ENCODE measurements at regions not wholly inside any gene's neighbourhood (a gene's known extent, or its start where the extent isn't known, plus 50 kb on each side); places are given as distances from the start of the nearest gene placed in this dataset.

DNA sequence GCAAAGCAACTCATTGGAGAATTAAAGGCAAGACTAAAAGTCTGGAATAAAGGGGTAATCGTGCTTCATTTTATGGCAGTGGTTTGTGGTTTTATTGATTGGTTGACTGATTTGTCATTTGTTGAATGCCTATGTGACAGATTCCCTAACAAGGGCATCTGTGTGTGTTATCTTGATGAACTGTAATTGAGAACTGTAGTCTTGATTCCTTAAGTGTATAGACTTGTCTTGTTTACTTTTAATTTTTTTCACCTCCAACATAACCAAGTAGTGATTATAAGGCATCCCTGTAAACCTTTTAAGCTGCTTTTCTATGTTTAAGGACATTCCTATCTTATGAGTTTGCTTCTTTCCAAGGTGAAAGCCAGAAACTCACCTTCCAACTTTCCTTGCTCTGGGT, 216.0 kb upstream of the TAPT1 start:
- POLR2A ChIA-PET, result no interaction called here
- Mint-ChIP-seq H3K36me3 (ENCODE audit: low read depth) (no peaks in the 10 kb centered on the region), H3K9me3 (peaks cover 9% of the 10 kb centered on the region)

DNA sequence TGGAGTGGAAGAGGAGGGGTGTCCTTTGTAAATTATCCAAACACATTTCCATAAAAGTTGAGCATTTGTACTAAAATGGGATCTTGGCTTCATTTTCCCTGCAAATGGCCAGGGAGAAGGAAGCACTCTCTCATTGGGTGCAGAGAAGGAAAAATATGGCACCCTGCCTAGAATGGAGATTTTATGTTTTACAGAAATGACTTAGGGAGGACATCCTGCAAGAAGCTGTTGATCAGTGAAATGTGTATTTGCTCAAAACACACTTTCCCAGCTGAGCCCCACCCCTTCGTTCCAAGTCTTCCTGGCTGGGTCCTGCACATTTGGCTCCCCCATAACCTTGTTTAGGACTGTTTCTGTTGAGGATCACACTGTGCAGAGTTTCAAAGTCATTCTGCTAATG, 213.5 kb upstream of the TAPT1 start:
- Mint-ChIP-seq H3K9me3 (peaks cover 9% of the 10 kb centered on the region), H3K4me1 (peaks cover 1% of the 10 kb centered on the region), H3K27ac (no peak overlapping the region), H3K27me3 (peaks cover 2% of the 10 kb centered on the region), H3K4me3 (no peak overlapping the region), H3K36me3 (ENCODE audit: low read depth) (no peaks in the 10 kb centered on the region)
- POLR2A ChIA-PET, result no interaction called here
- ATAC-seq (ENCODE audit: low read depth), result no peak
- TF ChIP-seq, protein P1, sequence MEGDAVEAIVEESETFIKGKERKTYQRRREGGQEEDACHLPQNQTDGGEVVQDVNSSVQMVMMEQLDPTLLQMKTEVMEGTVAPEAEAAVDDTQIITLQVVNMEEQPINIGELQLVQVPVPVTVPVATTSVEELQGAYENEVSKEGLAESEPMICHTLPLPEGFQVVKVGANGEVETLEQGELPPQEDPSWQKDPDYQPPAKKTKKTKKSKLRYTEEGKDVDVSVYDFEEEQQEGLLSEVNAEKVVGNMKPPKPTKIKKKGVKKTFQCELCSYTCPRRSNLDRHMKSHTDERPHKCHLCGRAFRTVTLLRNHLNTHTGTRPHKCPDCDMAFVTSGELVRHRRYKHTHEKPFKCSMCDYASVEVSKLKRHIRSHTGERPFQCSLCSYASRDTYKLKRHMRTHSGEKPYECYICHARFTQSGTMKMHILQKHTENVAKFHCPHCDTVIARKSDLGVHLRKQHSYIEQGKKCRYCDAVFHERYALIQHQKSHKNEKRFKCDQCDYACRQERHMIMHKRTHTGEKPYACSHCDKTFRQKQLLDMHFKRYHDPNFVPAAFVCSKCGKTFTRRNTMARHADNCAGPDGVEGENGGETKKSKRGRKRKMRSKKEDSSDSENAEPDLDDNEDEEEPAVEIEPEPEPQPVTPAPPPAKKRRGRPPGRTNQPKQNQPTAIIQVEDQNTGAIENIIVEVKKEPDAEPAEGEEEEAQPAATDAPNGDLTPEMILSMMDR (IDR thresholded peaks at IDR 0.05), result no peak
- intact Hi-C loops (cut with micrococcal nuclease), result loop anchor here (5.0 kb wide), 1 partner anchor 632 kb away; no protein-coding TSS in a partner anchor
- DNase-seq, result no peak
- CTCF ChIA-PET, result no interaction called here

More for the DNA sequence above, 216.0 kb upstream of the TAPT1 start:
- TF ChIP-seq, protein P1 (IDR thresholded peaks at IDR 0.05), result no peak
- Mint-ChIP-seq H3K27me3 (peaks cover 2% of the 10 kb centered on the region), H3K4me3 (no peak overlapping the region), H3K4me1 (peaks cover 1% of the 10 kb centered on the region), H3K27ac (no peak overlapping the region)
- DNase-seq (no peak), ATAC-seq (ENCODE audit: low read depth) (no peak)
- intact Hi-C loops (cut with micrococcal nuclease), result loop anchor here (5.0 kb wide), 1 partner anchor 635 kb away; no protein-coding TSS in a partner anchor
- CTCF ChIA-PET, result interaction anchor here (1.4 kb wide), 1 partner anchor 413 kb away, joined by 3 read pairs; no protein-coding TSS in a partner anchor

DNA sequence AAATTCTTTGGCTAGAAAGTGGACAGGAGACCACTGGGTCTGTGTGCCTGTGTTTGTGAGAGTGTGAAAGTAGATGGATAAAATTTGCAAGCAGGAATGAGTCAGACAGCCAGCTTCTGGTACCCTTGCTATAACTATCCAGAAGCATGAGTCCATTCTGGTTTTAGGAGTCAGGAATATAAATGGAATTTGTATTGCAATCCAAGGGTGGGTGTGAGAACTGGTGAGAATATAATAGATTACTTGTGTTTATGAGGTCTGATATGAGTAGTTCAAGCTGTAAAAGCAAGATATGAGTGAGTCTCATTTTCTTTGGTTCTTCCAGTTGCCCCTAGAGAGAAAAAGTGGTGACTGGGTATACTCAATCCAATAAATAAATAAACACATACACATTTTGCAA, 212.7 kb upstream of the TAPT1 start:
- ATAC-seq (ENCODE audit: low read depth), result no peak
- TF ChIP-seq, protein P1 (IDR thresholded peaks at IDR 0.05), result no peak
- Mint-ChIP-seq H3K9me3 (peaks cover 12% of the 10 kb centered on the region), H3K4me1 (peaks cover 1% of the 10 kb centered on the region), H3K27ac (no peak overlapping the region), H3K36me3 (ENCODE audit: low read depth) (no peaks in the 10 kb centered on the region), H3K4me3 (no peak overlapping the region), H3K27me3 (peaks cover 2% of the 10 kb centered on the region)
- no peak for DNase-seq
- CTCF ChIA-PET, result no interaction called here
- intact Hi-C loops (cut with micrococcal nuclease), result no loop called here
- POLR2A ChIA-PET, result no interaction called here

DNA sequence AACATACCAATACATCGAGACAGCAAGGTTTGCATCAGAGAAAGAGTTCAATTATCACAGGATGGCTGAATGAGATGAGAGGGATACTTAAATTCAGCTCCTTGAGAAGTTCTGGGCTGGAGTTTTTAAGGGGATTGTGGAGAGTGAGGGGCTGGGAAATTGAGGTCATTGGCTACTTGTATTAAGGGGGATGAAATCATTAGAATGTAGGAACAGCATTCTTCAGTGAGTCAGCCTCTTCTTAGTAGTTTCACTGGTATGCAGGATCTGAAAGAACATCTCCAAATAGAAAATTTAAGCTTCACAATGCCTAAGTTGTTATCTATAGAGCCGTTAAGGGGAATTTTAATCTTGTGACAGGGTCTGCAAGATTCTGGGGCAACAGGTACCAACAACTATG, 211.6 kb upstream of the TAPT1 start:
- no peak for DNase-seq
- H3K4me1 Mint-ChIP-seq, result peaks cover 1% of the 10 kb centered on the region
- H3K27me3 Mint-ChIP-seq, result no peaks in the 10 kb centered on the region
- CTCF ChIA-PET, result no interaction called here
- no peaks in the 10 kb centered on the region for H3K36me3 Mint-ChIP-seq (ENCODE audit: low read depth)
- TF ChIP-seq, protein P1 (IDR thresholded peaks at IDR 0.05), result no peak
- peaks cover 12% of the 10 kb centered on the region for H3K9me3 Mint-ChIP-seq
- intact Hi-C loops (cut with micrococcal nuclease), result no loop called here
- H3K4me3 Mint-ChIP-seq, result no peak overlapping the region
- POLR2A ChIA-PET, result no interaction called here
- no peak overlapping the region for H3K27ac Mint-ChIP-seq
- no peak for ATAC-seq (ENCODE audit: low read depth)

DNA sequence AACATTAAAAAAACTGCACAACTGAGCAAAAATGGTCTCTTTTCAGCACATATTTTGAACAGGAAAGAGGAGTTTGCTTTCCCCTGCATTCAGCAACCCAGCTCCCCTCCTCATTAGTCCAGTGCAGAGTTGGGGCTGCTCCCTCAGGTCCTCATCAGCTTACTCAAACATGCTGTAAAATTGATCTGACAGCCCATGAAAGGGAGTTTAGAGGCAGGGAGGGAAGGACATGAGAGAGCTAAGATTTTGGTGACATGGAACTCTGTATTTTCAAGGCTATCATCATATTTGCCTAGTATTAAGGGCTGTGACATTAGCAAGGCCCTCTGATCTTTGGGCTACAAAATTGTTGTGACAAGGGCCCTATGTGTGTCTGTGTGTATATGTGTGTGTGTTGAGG, 205.6 kb upstream of the TAPT1 start:
- CTCF ChIA-PET, result interaction anchor here (1.0 kb wide), 1 partner anchor 144 kb away, joined by 3 read pairs; no protein-coding TSS in a partner anchor
- no peak overlapping the region for H3K27ac Mint-ChIP-seq

More for the DNA sequence above, 205.6 kb upstream of the TAPT1 start:
- ATAC-seq (ENCODE audit: low read depth), result no peak
- Mint-ChIP-seq H3K27me3 (peaks cover 3% of the 10 kb centered on the region), H3K9me3 (peaks cover 3% of the 10 kb centered on the region), H3K4me1 (no peaks in the 10 kb centered on the region), H3K4me3 (no peak overlapping the region), H3K36me3 (ENCODE audit: low read depth) (no peaks in the 10 kb centered on the region)
- intact Hi-C loops (cut with micrococcal nuclease), result no loop called here
- POLR2A ChIA-PET, result no interaction called here
- DNase-seq, result no peak
- TF ChIP-seq, protein P1 (IDR thresholded peaks at IDR 0.05), result no peak

Measured in activated B cell treated with CpG ODN at 0.5 μM for 24 hours (primary cell).